ENCODE measurements at regions not wholly inside any gene's neighbourhood (a gene's known extent, or its start where the extent isn't known, plus 50 kb on each side); places are given as distances from the start of the nearest gene placed in this dataset.
"Not testable (repeated sequence)": the region's sequence is repeated elsewhere in the genome, so short reads cannot be mapped to it uniquely, and the experiment has no call there.

GRCh38 chr1:189992856-189993255 is 484.8 kb downstream of the BRINP3 start:
- DNase-seq (ENCODE audit: low spot score), result no peak

GRCh38 chr1:190000365-190000872 is 477.2 kb downstream of the BRINP3 start:
- no peak for DNase-seq (ENCODE audit: low spot score)

GRCh38 chr1:190001187-190001586 is 476.5 kb downstream of the BRINP3 start:
- no peak for DNase-seq (ENCODE audit: low spot score)

- DNase-seq (ENCODE audit: low spot score), result no peak
Observed at GRCh38 chr1:190003376-190003775, 474.3 kb downstream of the BRINP3 start.

- no peak for DNase-seq (ENCODE audit: low spot score)
Observed at GRCh38 chr1:190011585-190011984, 466.1 kb downstream of the BRINP3 start.

GRCh38 chr1:190019151-190019550 is 458.5 kb downstream of the BRINP3 start:
- DNase-seq (ENCODE audit: low spot score), result not testable (repeated sequence)

- DNase-seq (ENCODE audit: low spot score), result no peak
Observed at GRCh38 chr1:190019717-190020116, 457.9 kb downstream of the BRINP3 start.

GRCh38 chr1:190022709-190023108 is 455.0 kb downstream of the BRINP3 start:
- peak; percentile 8 for DNase-seq (ENCODE audit: low spot score)

GRCh38 chr1:190029441-190029840 is 448.2 kb downstream of the BRINP3 start:
- DNase-seq (ENCODE audit: low spot score), result no peak

GRCh38 chr1:190043655-190044054 is 434.0 kb downstream of the BRINP3 start:
- DNase-seq (ENCODE audit: low spot score), result no peak

- no peak for DNase-seq (ENCODE audit: low spot score)
Observed at GRCh38 chr1:190046231-190046630, 431.4 kb downstream of the BRINP3 start.
